ENCODE measurements at regions not wholly inside any gene's neighbourhood (a gene's known extent, or its start where the extent isn't known, plus 50 kb on each side); places are given as distances from the start of the nearest gene placed in this dataset.
A peak's percentile ranks its signal among the peaks of the same experiment; 100 is the strongest.

- H3K36me3 ChIP-seq = no peaks in the 10 kb centered on the region
- peak in 3 of 4 donors; percentile 18 to 81 (median 77) for ATAC-seq
- H3K27me3 ChIP-seq = no peaks in the 10 kb centered on the region
- no peak overlapping the region for H3K27ac ChIP-seq
- DNase-seq = no peak
- H3K4me3 ChIP-seq = no peak overlapping the region
- TF ChIP-seq POLR2A (IDR thresholded peaks at IDR 0.05) (no peak), CTCF (IDR thresholded peaks at IDR 0.05) (no peak)
- peaks cover 0 to 28% (median 9%) of the 10 kb centered on the region in 12 donors for H3K4me1 ChIP-seq
- intact Hi-C loops (cut with DNase I) = no loop called here
- H3K9me3 ChIP-seq = no peaks in the 10 kb centered on the region
Observed at GRCh38 chr4:71209161-71209560, 129.7 kb upstream of the SLC4A4 start.

GRCh38 chr4:71210823-71211222 is 128.0 kb upstream of the SLC4A4 start:
- no peaks in the 10 kb centered on the region for H3K27me3 ChIP-seq
- ATAC-seq (no peak), DNase-seq (no peak)
- no peak overlapping the region for H3K27ac ChIP-seq
- intact Hi-C loops (cut with DNase I) = no loop called here
- no peak for TF ChIP-seq POLR2A (IDR thresholded peaks at IDR 0.05)
- no peak for TF ChIP-seq CTCF (IDR thresholded peaks at IDR 0.05)
- no peaks in the 10 kb centered on the region for H3K9me3 ChIP-seq
- H3K4me3 ChIP-seq = no peak overlapping the region
- H3K36me3 ChIP-seq = no peaks in the 10 kb centered on the region
- 36 to 57% (median 42%) methylated on average over 3 of the region's 3 CpGs for WGBS, 4 donors
- H3K4me1 ChIP-seq = peaks cover 0 to 28% (median 9%) of the 10 kb centered on the region in 12 donors

GRCh38 chr4:71211748-71212147 is 127.1 kb upstream of the SLC4A4 start:
- ATAC-seq (peak in 1 of 4 donors; percentile 22), DNase-seq (no peak)
- intact Hi-C loops (cut with DNase I) = no loop called here

GRCh38 chr4:71212216-71212615 is 126.6 kb upstream of the SLC4A4 start:
- no peak for TF ChIP-seq CTCF (IDR thresholded peaks at IDR 0.05)
- no peak for TF ChIP-seq POLR2A (IDR thresholded peaks at IDR 0.05)
- peak overlapping the region in 3 of 12 donors; percentile 5 to 25 (median 13) for H3K27ac ChIP-seq
- no peaks in the 10 kb centered on the region for H3K27me3 ChIP-seq
- H3K4me1 ChIP-seq = peaks cover 0 to 32% (median 12%) of the 10 kb centered on the region in 12 donors
- H3K36me3 ChIP-seq = no peaks in the 10 kb centered on the region
- WGBS, 4 donors = 47 to 63% (median 56%) methylated on average over 1 of the region's 1 CpG
- H3K9me3 ChIP-seq = no peaks in the 10 kb centered on the region
- ATAC-seq (peak in 3 of 4 donors; percentile 47 to 56 (median 56)), DNase-seq (no peak)
- intact Hi-C loops (cut with DNase I) = no loop called here
- no peak overlapping the region for H3K4me3 ChIP-seq

More at GRCh38 chr4:71211748-71212147, 127.1 kb upstream of the SLC4A4 start:
- 39 to 51% (median 43%) methylated on average over 3 of the region's 3 CpGs for WGBS, 4 donors
- H3K4me3 ChIP-seq = no peak overlapping the region
- peaks cover 0 to 32% (median 12%) of the 10 kb centered on the region in 12 donors for H3K4me1 ChIP-seq
- H3K9me3 ChIP-seq = no peaks in the 10 kb centered on the region
- no peaks in the 10 kb centered on the region for H3K36me3 ChIP-seq
- H3K27me3 ChIP-seq = no peaks in the 10 kb centered on the region
- peak overlapping the region in 2 of 12 donors; percentile 5 to 25 for H3K27ac ChIP-seq
- TF ChIP-seq POLR2A (IDR thresholded peaks at IDR 0.05) (no peak), CTCF (IDR thresholded peaks at IDR 0.05) (no peak)
